HG02759 (cell line): ENCODE measurements at regions not wholly inside any gene's neighbourhood (a gene's known extent, or its start where the extent isn't known, plus 50 kb on each side); places are given as distances from the start of the nearest gene placed in this dataset.

Experiments
- ATAC-seq: cut with Tn5 transposase; IDR thresholded peaks from one replicate; pipeline ENCODE4 v1.9.1; 2021; ENCODE audit warnings: mild to moderate bottlenecking, moderate library complexity; ENCODE audit not compliant: unreplicated experiment

DNA sequence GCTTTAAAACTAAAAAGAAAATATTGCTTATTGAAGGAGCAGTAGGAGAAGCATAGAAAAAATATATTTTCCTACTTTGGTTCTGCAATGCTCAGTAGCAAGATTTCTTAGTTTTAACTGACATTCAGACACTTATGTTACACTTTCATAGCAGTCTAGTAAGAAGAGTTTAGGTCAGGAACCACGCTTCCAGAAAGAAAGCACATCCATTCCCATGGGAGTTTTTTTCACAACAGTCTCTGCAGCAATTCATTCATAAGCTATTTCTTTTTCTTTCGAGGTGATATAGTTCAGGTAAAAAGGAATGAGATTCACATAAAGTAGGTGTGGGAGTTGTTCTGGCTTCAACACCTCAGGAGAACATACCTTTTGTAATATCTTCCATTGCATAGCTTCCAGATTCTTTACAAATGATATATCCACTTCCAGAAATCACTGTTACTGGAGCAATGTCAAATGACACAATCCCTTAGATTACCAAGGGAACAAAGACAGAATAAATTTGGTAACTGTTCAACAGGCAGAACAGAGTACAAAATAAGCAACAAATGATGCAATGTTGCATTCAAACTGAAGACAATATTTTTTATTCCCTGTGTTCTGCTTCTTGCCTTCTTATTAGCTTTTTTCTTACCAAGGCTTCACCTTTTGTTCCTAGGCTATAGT is 95.2 kb upstream of the GULP1 start:
- no peak for ATAC-seq

DNA sequence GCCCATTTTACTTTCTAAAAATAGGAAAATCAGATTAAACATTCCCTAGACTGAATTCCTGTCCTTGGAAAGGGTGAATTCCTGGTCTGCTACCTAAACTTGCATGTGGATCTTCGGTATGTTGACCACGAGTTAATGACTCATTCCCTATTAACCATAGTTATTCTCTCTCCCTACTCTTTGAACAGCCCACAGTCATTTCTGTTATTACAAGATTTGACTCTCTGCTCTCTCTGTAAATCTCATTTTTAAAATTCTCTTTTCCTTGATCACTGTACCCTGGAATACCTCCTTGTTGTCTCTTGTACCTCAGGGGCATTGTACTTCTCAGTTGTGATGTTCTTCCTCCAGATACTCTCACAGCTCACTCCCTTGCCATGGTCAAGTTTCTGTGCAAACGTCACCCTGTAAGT is 92.0 kb upstream of the GULP1 start:
- ATAC-seq: no peak

DNA sequence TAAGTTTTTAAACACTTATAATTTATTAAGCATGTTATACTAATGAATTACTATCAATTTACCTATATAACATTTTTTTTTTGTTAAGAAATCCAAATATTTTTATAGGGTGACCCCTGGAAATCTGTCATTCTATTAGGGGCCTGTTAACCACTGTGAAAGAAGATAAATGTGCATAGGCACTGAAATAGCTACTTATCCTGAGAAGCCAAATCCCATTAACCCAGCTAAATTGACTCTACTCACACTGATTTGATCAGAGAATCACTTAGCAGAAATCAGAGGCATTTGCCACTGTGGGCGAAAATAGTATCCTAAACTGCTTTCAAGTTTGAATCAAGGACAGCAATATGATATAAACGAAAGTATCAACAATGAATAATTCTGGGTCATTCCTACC is 90.0 kb upstream of the GULP1 start:
- no peak for ATAC-seq

DNA sequence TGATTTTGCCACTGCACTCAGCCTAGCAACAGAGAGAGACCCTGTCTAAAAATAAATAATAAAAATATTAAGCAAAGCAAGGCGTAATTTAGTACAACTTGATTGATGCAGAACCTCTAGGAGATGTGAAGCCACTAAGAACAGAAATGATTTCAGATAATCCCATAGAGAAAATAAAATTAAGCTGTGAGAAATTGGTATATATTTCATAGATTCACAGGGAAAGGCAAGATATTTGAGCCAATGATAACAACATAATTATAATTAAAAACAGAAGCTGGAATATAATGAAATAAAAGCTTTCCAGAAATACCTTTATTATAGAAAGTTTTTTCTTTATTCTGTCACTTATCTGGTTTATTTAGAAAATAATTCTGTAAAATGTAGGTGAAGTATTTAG is 88.9 kb upstream of the GULP1 start:
- no peak for ATAC-seq

DNA sequence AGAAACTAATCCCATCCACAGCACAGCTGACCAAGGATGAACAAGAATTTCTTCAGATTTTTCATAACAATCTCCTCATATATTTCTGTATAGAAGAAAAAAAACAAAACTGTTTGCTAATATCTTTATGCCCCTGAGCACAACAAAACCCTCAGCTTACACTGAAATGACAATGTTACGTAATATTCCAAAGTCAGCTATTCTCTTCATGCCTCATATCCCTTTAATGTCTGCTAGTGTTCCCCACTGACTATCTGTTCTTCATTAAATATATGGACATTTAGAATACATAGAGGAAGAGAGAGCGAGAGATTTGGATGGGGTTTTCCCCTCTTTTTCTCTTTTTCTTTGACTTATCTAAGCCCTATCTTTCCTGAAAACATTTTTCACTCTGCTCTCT is 87.9 kb upstream of the GULP1 start:
- no peak for ATAC-seq

DNA sequence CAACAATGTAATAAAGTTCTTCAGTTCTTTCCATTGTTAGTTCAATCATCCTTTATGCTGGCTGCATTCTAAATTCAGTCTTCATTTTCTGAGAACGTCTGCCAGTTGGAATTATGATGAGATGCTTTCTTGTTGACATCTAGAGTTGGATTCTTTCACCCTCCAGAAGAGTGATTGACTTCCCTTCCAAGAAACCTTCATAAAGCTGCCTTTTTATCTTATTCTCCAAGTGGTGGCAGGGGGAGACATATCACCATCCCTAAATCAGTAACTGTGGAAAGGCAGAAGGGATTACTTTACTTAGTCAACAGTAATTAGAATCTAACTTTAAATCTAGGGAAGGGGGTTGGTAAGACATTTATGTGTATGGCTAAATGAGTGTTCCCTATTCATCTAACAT is 86.8 kb upstream of the GULP1 start:
- no peak for ATAC-seq

DNA sequence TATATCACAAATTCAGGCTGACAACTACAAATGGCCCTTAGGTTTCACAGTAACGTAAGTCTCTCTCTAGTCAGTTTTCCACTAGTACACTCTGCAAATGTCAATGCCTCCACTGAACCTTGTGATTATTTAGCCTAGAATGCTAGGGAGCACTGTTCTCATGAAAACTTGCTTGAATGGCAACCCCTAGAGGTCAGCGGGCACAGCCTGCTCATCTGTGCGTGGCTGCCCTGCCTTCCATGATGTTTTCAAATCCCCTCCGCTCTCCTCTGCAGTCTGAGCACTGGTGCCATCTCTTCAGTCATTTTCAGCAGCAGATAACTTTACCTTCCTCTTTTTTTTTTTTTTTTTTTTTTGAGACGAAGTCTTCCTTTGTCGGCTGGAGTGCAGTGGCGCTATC is 84.1 kb upstream of the GULP1 start:
- no peak for ATAC-seq

DNA sequence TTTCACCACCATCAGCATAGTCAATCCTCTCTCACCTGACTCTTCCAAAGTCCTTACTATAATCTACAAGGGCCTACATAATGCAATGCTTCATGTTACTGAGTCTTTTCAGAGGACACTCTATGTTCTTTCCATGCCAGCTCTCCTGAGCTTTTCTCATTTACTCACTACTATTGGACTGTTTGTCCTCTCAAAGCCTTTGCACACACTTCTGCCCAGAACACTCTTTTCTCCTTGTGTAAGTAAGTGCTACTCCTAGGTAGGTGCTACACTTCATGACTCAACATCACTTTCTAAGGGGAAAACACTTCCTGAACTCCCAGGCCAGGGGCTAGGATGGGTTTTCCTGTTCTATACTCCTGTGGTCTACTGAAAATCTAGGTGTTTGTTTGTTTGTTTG is 82.5 kb upstream of the GULP1 start:
- ATAC-seq: no peak

DNA sequence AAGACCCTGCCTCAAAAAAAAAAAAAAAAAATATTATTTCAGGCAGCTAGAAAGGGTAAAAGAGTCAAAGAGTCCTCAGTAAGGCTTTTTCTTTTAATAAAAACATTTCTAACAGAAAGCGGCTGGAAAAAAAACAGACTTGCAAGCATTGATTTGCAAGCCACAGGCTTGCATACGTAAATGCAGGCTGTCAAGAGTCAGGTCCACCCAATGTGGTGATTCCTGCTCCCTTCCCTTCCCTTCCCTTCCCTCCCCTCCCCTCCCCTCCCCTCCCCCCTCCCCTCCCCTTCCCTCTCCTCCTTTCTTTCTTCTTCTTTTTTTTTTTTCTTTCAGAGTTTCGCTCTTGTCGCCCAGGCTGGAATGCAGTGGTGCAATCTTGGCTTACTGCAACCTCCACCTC is 74.4 kb upstream of the GULP1 start:
- ATAC-seq: no peak

DNA sequence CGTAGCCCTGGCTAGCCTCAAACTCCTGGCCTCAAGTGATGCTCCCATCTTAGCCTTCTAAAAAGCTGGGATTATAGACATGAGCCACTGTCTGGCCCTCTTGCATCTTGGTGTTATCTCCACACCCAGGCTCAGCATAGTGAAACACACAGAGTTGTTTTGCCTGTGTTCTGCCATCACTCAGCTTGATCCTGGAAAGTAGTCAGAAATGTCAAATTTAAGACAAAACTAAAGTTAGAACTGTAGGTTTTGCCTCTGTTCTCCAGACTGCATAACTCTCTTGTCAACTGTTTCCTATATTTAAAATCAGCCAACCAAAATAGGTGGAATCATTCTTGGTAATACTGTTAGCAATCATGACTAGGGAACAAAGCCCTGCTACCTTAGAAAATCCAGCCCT is 72.1 kb upstream of the GULP1 start:
- ATAC-seq: no peak

DNA sequence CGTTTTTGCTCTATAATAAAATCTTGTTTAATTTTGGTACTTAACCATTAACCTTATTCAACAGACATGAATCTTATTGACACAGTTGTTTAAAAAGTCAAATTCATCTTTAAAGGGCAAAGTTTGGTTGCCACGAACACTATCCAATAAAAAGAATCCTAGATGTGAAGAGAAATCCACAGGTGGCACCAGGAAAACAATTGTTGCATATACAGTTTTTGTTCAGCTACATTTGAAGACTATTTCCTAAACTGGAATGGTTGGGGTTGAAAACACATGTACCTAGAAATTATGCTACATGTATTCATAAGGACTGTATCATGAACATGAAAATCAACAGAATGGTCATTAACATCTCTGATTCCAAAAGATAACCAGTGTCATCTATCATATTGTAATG is 71.1 kb upstream of the GULP1 start:
- no peak for ATAC-seq

DNA sequence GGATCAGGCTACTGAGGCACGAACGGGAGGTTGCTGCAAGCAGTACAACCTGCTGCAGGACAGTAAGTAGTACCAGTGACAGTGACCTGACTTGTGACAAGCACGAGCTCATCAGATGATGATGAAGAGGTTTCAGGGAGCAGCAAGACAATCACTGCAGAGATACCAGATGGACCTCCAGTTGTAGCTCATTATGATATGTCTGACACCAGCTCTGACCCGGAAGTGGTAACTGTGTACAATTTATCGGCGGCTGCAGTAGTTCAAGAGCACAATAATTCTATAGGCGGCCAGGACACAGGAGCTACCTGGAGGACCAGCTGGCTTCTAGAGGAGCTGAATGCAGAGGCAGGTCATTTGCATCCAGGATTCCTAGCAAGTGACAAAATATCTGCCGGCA is 64.0 kb upstream of the GULP1 start:
- ATAC-seq: no peak

DNA sequence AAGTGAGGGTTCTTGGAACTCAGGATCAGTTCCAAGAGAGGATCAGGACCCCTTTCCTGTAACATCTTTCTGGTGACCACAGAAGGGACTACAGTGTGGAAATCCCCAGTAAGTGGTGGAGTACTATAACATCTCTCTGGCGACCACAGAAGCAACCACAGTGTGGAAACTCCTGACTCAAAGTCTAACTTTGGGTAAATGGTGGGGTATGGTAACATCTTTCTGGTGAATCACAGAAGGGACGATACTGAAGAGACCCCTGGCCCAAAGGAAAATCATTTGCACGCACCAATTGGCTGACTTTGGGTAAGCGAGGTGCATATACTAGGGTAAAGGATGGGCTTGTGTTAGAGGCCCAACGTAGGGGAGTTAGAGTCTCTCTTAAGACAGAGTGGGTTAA is 56.3 kb upstream of the GULP1 start:
- ATAC-seq: peak; percentile 89

DNA sequence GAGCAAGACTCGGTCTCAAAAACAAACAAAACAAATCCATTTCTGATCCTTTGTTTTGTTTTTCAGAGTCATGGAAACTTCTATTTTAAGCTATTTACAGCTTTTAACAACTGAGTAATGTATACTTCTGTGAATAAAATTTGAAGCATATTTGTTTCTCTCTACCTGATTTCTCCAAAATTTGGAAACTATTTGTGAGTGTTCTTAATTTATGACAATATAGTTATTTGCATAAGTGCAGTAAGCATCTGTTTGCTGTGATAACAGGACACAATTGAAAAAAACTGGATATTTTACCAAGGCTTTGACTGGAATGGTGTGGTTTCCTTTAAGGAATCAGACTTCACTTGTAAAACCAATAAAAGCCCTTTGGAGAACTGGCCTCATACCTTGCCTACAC is 53.3 kb upstream of the GULP1 start:
- ATAC-seq: no peak
